ENCODE measurements at regions not wholly inside any gene's neighbourhood (a gene's known extent, or its start where the extent isn't known, plus 50 kb on each side); places are given as distances from the start of the nearest gene placed in this dataset.
A peak's percentile ranks its signal among the peaks of the same experiment; 100 is the strongest.

DNA sequence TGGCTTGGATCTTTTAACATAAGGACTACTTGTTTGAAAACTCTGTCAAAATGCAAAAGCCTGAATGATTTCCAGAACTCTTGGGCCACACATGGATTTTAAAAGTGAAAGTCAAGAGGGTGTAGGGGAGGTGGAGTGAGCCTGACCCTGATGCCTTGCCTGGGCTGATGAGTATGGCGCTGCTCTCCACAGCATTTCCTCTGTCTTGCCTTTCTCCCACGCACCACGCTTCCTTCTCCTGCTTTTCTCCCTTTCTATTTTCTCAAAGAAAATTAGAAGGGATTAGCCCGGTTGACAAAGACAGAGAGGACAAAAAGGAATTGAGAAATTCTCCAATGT is 207.0 kb upstream of the CCDC68 start:
- H3K9ac ChIP-seq (ENCODE audit: low read length), result no peak overlapping the region
- H3K9me3 ChIP-seq (ENCODE audit: low read length), result no peaks in the 10 kb centered on the region
- no peak overlapping the region for H3K27ac ChIP-seq (ENCODE audit: low read length)
- H3K4me2 ChIP-seq (ENCODE audit: low read length), result peak overlapping the region; percentile 50
- no peaks in the 10 kb centered on the region for H4K20me1 ChIP-seq (ENCODE audit: insufficient read depth)
- TF ChIP-seq POLR2AphosphoS5 (IDR thresholded peaks at IDR 0.05) (no peak), EP300 (conservative IDR thresholded peaks at IDR 0.05; ENCODE audit: poor library complexity, severe bottlenecking) (no peak), EZH2 (IDR thresholded peaks at IDR 0.05; ENCODE audit: borderline replicate concordance, insufficient read depth, low read length, poor library complexity, severe bottlenecking) (no peak), MXI1 (conservative IDR thresholded peaks at IDR 0.05; ENCODE audit: poor library complexity, severe bottlenecking) (no peak)
- TF ChIP-seq, protein P1, sequence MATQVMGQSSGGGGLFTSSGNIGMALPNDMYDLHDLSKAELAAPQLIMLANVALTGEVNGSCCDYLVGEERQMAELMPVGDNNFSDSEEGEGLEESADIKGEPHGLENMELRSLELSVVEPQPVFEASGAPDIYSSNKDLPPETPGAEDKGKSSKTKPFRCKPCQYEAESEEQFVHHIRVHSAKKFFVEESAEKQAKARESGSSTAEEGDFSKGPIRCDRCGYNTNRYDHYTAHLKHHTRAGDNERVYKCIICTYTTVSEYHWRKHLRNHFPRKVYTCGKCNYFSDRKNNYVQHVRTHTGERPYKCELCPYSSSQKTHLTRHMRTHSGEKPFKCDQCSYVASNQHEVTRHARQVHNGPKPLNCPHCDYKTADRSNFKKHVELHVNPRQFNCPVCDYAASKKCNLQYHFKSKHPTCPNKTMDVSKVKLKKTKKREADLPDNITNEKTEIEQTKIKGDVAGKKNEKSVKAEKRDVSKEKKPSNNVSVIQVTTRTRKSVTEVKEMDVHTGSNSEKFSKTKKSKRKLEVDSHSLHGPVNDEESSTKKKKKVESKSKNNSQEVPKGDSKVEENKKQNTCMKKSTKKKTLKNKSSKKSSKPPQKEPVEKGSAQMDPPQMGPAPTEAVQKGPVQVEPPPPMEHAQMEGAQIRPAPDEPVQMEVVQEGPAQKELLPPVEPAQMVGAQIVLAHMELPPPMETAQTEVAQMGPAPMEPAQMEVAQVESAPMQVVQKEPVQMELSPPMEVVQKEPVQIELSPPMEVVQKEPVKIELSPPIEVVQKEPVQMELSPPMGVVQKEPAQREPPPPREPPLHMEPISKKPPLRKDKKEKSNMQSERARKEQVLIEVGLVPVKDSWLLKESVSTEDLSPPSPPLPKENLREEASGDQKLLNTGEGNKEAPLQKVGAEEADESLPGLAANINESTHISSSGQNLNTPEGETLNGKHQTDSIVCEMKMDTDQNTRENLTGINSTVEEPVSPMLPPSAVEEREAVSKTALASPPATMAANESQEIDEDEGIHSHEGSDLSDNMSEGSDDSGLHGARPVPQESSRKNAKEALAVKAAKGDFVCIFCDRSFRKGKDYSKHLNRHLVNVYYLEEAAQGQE (IDR thresholded peaks at IDR 0.05; ENCODE audit: borderline replicate concordance), result no peak
- TF ChIP-seq, protein P2, sequence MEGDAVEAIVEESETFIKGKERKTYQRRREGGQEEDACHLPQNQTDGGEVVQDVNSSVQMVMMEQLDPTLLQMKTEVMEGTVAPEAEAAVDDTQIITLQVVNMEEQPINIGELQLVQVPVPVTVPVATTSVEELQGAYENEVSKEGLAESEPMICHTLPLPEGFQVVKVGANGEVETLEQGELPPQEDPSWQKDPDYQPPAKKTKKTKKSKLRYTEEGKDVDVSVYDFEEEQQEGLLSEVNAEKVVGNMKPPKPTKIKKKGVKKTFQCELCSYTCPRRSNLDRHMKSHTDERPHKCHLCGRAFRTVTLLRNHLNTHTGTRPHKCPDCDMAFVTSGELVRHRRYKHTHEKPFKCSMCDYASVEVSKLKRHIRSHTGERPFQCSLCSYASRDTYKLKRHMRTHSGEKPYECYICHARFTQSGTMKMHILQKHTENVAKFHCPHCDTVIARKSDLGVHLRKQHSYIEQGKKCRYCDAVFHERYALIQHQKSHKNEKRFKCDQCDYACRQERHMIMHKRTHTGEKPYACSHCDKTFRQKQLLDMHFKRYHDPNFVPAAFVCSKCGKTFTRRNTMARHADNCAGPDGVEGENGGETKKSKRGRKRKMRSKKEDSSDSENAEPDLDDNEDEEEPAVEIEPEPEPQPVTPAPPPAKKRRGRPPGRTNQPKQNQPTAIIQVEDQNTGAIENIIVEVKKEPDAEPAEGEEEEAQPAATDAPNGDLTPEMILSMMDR (IDR thresholded peaks at IDR 0.05; ENCODE audit: poor library complexity, severe bottlenecking), result no peak
- H3K27me3 ChIP-seq (ENCODE audit: insufficient read depth, low read depth, low read length), result no peaks in the 10 kb centered on the region
- no peaks in the 10 kb centered on the region for H3K79me2 ChIP-seq (replicated peaks; ENCODE audit: insufficient read depth, low read length)
- H2AFZ ChIP-seq (ENCODE audit: low read depth, low read length), result no peak overlapping the region
- no peak overlapping the region for H3K4me3 ChIP-seq (ENCODE audit: low read length)
- H3K9me2 ChIP-seq (ENCODE audit: insufficient read depth, low read length), result no peaks in the 10 kb centered on the region
- H3F3A ChIP-seq (ENCODE audit: insufficient read depth, low read length, poor library complexity, severe bottlenecking), result no peaks in the 10 kb centered on the region
- H3K36me3 ChIP-seq (ENCODE audit: insufficient read depth, low read length), result no peaks in the 10 kb centered on the region

DNA sequence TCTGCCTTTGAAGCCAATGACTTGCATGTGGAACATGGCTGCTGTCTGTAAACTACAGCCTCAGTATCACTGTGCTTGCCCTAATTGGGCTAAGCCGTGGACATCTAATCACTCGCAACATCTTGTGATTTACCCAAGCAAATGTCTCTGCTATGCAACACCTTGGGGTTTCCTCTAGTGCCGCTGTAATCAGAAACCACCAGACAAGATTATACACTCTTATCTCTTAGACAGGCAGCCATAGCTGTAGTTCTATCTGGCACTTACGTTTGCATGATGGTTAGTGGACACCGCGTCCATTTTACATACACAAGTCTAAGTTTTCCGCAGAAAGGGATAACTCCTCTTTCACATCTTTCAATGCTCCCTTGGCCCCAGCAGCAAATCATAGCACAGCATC is 204.3 kb upstream of the CCDC68 start:
- Histone ChIP-seq H3K9me3 (ENCODE audit: low read length) (no peaks in the 10 kb centered on the region), H3F3A (ENCODE audit: insufficient read depth, low read length, poor library complexity, severe bottlenecking) (no peaks in the 10 kb centered on the region), H2AFZ (ENCODE audit: low read depth, low read length) (no peak overlapping the region), H3K4me2 (ENCODE audit: low read length) (no peak overlapping the region), H3K4me3 (ENCODE audit: low read length) (no peak overlapping the region), H3K27me3 (ENCODE audit: insufficient read depth, low read depth, low read length) (no peaks in the 10 kb centered on the region), H3K27ac (ENCODE audit: low read length) (no peak overlapping the region), H4K20me1 (ENCODE audit: insufficient read depth) (no peaks in the 10 kb centered on the region), H3K9ac (ENCODE audit: low read length) (no peak overlapping the region), H3K9me2 (ENCODE audit: insufficient read depth, low read length) (no peaks in the 10 kb centered on the region), H3K36me3 (ENCODE audit: insufficient read depth, low read length) (no peaks in the 10 kb centered on the region), H3K79me2 (replicated peaks; ENCODE audit: insufficient read depth, low read length) (no peaks in the 10 kb centered on the region)
- TF ChIP-seq TAF1 (IDR thresholded peaks at IDR 0.05; ENCODE audit: low read depth) (no peak), EZH2 (IDR thresholded peaks at IDR 0.05; ENCODE audit: borderline replicate concordance, insufficient read depth, low read length, poor library complexity, severe bottlenecking) (no peak), POLR2AphosphoS5 (IDR thresholded peaks at IDR 0.05) (no peak)

DNA sequence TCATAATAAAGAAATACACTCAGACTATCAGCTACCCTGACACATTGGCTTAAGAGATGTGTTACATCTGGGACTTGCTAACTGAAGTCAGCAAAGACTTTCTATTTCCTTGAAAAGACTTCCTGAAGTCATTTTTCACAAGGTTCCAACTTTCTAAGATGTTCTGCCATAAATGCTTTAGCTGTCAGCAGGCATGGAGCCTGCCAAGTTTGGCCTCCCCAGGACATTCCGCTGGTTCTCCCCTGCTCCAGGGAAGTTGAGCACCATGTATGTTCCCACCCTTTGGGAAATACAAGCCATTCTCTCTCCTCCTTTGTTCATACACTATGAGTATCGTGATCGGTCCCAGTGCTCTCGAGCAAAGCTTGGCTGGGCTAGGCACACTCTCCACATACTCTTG is 202.7 kb upstream of the CCDC68 start:
- Histone ChIP-seq H3K9me2 (ENCODE audit: insufficient read depth, low read length) (no peaks in the 10 kb centered on the region), H3K27ac (ENCODE audit: low read length) (no peak overlapping the region), H3K9ac (ENCODE audit: low read length) (no peak overlapping the region), H3K4me2 (ENCODE audit: low read length) (no peak overlapping the region), H3K9me3 (ENCODE audit: low read length) (no peaks in the 10 kb centered on the region), H3K4me3 (ENCODE audit: low read length) (no peak overlapping the region), H3K36me3 (ENCODE audit: insufficient read depth, low read length) (no peaks in the 10 kb centered on the region), H4K20me1 (ENCODE audit: insufficient read depth) (no peaks in the 10 kb centered on the region), H3F3A (ENCODE audit: insufficient read depth, low read length, poor library complexity, severe bottlenecking) (no peaks in the 10 kb centered on the region), H3K79me2 (replicated peaks; ENCODE audit: insufficient read depth, low read length) (no peaks in the 10 kb centered on the region), H2AFZ (ENCODE audit: low read depth, low read length) (no peak overlapping the region), H3K27me3 (ENCODE audit: insufficient read depth, low read depth, low read length) (no peaks in the 10 kb centered on the region)
- TF ChIP-seq, protein P1 (IDR thresholded peaks at IDR 0.05; ENCODE audit: borderline replicate concordance), result no peak
- TF ChIP-seq POLR2AphosphoS5 (IDR thresholded peaks at IDR 0.05), result no peak
- TF ChIP-seq, protein P2 (IDR thresholded peaks at IDR 0.05; ENCODE audit: poor library complexity, severe bottlenecking), result no peak
- TF ChIP-seq RAD21 (conservative IDR thresholded peaks at IDR 0.05), result no peak
- TF ChIP-seq TAF1 (IDR thresholded peaks at IDR 0.05; ENCODE audit: low read depth), result no peak
- no peak for TF ChIP-seq EP300 (conservative IDR thresholded peaks at IDR 0.05; ENCODE audit: poor library complexity, severe bottlenecking)
- no peak for TF ChIP-seq EZH2 (IDR thresholded peaks at IDR 0.05; ENCODE audit: borderline replicate concordance, insufficient read depth, low read length, poor library complexity, severe bottlenecking)
- TF ChIP-seq MXI1 (conservative IDR thresholded peaks at IDR 0.05; ENCODE audit: poor library complexity, severe bottlenecking), result no peak
- no peak for TF ChIP-seq SMC3 (conservative IDR thresholded peaks at IDR 0.05; ENCODE audit: poor library complexity)
